SK-N-SH treated with all-trans-retinoic acid at 6 μM for 48 hours (cell line): ENCODE measurements at regions not wholly inside any gene's neighbourhood (a gene's known extent, or its start where the extent isn't known, plus 50 kb on each side); places are given as distances from the start of the nearest gene placed in this dataset.

Experiments used
- ATAC-seq: fragments of 200-7000 bp; cut with Tn5 transposase; 3 replicates; pipeline ENCODE4 v1.9.1; 2020; ENCODE audit warnings: mild to moderate bottlenecking, moderate library complexity
- ARNTL ChIP-seq: fragments of 450-650 bp; formaldehyde crosslinking; IDR thresholded peaks from 2 replicates; pipeline ENCODE4 v1.5.0; 2020; ENCODE audit warnings: low read depth, mild to moderate bottlenecking, moderate library complexity, borderline replicate concordance
- BACH2 ChIP-seq: fragments of 250-450 bp; sonication (Bioruptor Pico); IDR thresholded peaks from 2 replicates; pipeline ENCODE4 v1.9.0; 2021; ENCODE audit warnings: mild to moderate bottlenecking, borderline replicate concordance
- CREB5 ChIP-seq: fragments of 250-450 bp; sonication (Bioruptor Pico); IDR thresholded peaks from 2 replicates; pipeline ENCODE4 v1.5.1; 2020; ENCODE audit warnings: low read depth, mild to moderate bottlenecking, moderate library complexity
- CSDC2 ChIP-seq: fragments of 250-450 bp; sonication (Bioruptor Pico); IDR thresholded peaks from 2 replicates; pipeline ENCODE4 v1.5.0; 2020; ENCODE audit warnings: mild to moderate bottlenecking, moderate library complexity
- ESRRG ChIP-seq: fragments of 250-450 bp; sonication (Bioruptor Pico); IDR thresholded peaks from 2 replicates; pipeline ENCODE4 v1.6.1; 2021; ENCODE audit warnings: mild to moderate bottlenecking
- GLIS3 ChIP-seq: fragments of 250-450 bp; sonication (Bioruptor Pico); IDR thresholded peaks from 2 replicates; pipeline ENCODE4 v1.5.0; 2020; ENCODE audit warnings: mild to moderate bottlenecking, moderate library complexity
- OSR1 ChIP-seq: fragments of 250-450 bp; sonication (Bioruptor Pico); IDR thresholded peaks from 2 replicates; pipeline ENCODE4 v1.8.0; 2022; ENCODE audit warnings: moderate library complexity, mild to moderate bottlenecking, inconsistent platforms
- PATZ1 ChIP-seq: fragments of 250-450 bp; sonication (Bioruptor Pico); IDR thresholded peaks from 2 replicates; pipeline ENCODE4 v1.8.0; 2020; ENCODE audit warnings: mild to moderate bottlenecking, moderate library complexity, borderline replicate concordance
- PPARA ChIP-seq: fragments of 250-450 bp; sonication (Bioruptor Pico); IDR thresholded peaks from 2 replicates; pipeline ENCODE4 v1.5.0; 2020; ENCODE audit warnings: mild to moderate bottlenecking, borderline replicate concordance
- RARB ChIP-seq: fragments of 250-450 bp; sonication (Bioruptor Pico); IDR thresholded peaks from 2 replicates; pipeline ENCODE4 v1.8.0; 2021; ENCODE audit warnings: mild to moderate bottlenecking, moderate library complexity
- SNAI2 ChIP-seq: fragments of 250-450 bp; sonication (Bioruptor Pico); IDR thresholded peaks from 2 replicates; pipeline ENCODE4 v1.5.0; 2020; ENCODE audit warnings: mild to moderate bottlenecking, moderate library complexity
- TCF4 ChIP-seq: fragments of 250-450 bp; sonication (Bioruptor Pico); IDR thresholded peaks from 2 replicates; pipeline ENCODE4 v1.8.0; 2021; ENCODE audit warnings: mild to moderate bottlenecking, moderate library complexity, borderline replicate concordance
- TOX ChIP-seq: fragments of 250-450 bp; sonication (Bioruptor Pico); IDR thresholded peaks from 2 replicates; pipeline ENCODE4 v1.8.0; 2021; ENCODE audit warnings: mild to moderate bottlenecking, moderate library complexity, borderline replicate concordance
- ZC3H10 ChIP-seq: fragments of 250-450 bp; sonication (Bioruptor Pico); IDR thresholded peaks from 2 replicates; pipeline ENCODE4 v1.5.1; 2021; ENCODE audit warnings: mild to moderate bottlenecking, moderate library complexity
- ZFP3 ChIP-seq: fragments of 250-450 bp; sonication (Bioruptor Pico); IDR thresholded peaks from 2 replicates; pipeline ENCODE4 v1.5.0; 2020; ENCODE audit warnings: mild to moderate bottlenecking, moderate library complexity
- ZFP30 ChIP-seq: fragments of 450-650 bp; formaldehyde crosslinking; IDR thresholded peaks from 2 replicates; pipeline ENCODE4 v1.5.0; 2022; ENCODE audit warnings: mild to moderate bottlenecking, moderate library complexity
- ZNF8 ChIP-seq: fragments of 450-650 bp; formaldehyde crosslinking; IDR thresholded peaks from 2 replicates; pipeline ENCODE4 v1.5.0; 2020; ENCODE audit warnings: mild to moderate bottlenecking, moderate library complexity
- TF ChIP-seq, protein P1 (sequence below): fragments of 250-450 bp; sonication (Bioruptor Pico); IDR thresholded peaks from 2 replicates; pipeline ENCODE4 v1.8.0; 2021; ENCODE audit warnings: low read depth, mild to moderate bottlenecking, moderate library complexity, borderline replicate concordance
- TF ChIP-seq, protein P2 (sequence below): fragments of 250-450 bp; sonication (Bioruptor Pico); IDR thresholded peaks from 2 replicates; pipeline ENCODE4 v1.5.0; 2020; ENCODE audit warnings: mild to moderate bottlenecking, moderate library complexity
- TF ChIP-seq, protein P3 (sequence below): fragments of 250-450 bp; sonication (Bioruptor Pico); IDR thresholded peaks from 2 replicates; pipeline ENCODE4 v1.5.1; 2021; ENCODE audit warnings: mild to moderate bottlenecking, moderate library complexity

DNA sequence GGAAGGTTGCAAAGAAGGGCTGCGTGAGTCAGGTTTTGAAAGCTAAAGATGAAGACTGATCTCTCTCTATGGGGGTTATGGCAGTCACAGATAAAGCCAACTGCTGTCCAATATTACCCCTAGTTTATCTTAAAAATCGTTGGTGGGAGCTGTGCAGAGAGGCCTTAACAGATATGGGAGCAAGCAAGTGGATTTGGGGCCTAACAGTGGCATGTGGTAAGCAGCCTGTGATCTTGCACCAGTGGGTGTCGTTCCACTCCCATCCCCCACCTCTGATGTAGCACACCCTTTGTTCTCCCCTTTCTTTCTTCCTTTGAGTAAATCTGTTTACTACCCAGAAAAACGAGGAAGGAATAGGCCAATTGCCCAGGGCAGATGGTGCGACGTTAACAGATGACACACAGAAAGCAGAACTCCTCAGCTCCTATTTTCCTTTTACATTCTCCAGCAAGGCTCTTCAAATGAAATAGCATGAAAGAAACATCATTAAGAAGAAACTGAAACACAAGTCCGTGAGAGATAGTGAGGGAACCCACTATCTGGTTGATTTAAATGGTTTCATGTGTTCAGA lies 274.1 kb upstream of the CITED2 start (continued):
- TF ChIP-seq, protein P1, sequence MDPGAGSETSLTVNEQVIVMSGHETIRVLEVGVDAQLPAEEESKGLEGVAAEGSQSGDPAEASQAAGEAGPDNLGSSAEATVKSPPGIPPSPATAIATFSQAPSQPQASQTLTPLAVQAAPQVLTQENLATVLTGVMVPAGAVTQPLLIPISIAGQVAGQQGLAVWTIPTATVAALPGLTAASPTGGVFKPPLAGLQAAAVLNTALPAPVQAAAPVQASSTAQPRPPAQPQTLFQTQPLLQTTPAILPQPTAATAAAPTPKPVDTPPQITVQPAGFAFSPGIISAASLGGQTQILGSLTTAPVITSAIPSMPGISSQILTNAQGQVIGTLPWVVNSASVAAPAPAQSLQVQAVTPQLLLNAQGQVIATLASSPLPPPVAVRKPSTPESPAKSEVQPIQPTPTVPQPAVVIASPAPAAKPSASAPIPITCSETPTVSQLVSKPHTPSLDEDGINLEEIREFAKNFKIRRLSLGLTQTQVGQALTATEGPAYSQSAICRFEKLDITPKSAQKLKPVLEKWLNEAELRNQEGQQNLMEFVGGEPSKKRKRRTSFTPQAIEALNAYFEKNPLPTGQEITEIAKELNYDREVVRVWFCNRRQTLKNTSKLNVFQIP: no peak
- TF ChIP-seq, protein P2, sequence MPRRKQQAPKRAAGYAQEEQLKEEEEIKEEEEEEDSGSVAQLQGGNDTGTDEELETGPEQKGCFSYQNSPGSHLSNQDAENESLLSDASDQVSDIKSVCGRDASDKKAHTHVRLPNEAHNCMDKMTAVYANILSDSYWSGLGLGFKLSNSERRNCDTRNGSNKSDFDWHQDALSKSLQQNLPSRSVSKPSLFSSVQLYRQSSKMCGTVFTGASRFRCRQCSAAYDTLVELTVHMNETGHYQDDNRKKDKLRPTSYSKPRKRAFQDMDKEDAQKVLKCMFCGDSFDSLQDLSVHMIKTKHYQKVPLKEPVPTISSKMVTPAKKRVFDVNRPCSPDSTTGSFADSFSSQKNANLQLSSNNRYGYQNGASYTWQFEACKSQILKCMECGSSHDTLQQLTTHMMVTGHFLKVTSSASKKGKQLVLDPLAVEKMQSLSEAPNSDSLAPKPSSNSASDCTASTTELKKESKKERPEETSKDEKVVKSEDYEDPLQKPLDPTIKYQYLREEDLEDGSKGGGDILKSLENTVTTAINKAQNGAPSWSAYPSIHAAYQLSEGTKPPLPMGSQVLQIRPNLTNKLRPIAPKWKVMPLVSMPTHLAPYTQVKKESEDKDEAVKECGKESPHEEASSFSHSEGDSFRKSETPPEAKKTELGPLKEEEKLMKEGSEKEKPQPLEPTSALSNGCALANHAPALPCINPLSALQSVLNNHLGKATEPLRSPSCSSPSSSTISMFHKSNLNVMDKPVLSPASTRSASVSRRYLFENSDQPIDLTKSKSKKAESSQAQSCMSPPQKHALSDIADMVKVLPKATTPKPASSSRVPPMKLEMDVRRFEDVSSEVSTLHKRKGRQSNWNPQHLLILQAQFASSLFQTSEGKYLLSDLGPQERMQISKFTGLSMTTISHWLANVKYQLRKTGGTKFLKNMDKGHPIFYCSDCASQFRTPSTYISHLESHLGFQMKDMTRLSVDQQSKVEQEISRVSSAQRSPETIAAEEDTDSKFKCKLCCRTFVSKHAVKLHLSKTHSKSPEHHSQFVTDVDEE (CRISPR knock-in tag): no peak
- no peak for TF ChIP-seq BACH2 (CRISPR knock-in tag)
- TF ChIP-seq SNAI2: no peak
- TF ChIP-seq CREB5 (CRISPR knock-in tag): no peak
- no peak for TF ChIP-seq TOX (CRISPR knock-in tag)

- no peak for ATAC-seq
- no peak for TF ChIP-seq ZC3H10
- TF ChIP-seq, protein P3, sequence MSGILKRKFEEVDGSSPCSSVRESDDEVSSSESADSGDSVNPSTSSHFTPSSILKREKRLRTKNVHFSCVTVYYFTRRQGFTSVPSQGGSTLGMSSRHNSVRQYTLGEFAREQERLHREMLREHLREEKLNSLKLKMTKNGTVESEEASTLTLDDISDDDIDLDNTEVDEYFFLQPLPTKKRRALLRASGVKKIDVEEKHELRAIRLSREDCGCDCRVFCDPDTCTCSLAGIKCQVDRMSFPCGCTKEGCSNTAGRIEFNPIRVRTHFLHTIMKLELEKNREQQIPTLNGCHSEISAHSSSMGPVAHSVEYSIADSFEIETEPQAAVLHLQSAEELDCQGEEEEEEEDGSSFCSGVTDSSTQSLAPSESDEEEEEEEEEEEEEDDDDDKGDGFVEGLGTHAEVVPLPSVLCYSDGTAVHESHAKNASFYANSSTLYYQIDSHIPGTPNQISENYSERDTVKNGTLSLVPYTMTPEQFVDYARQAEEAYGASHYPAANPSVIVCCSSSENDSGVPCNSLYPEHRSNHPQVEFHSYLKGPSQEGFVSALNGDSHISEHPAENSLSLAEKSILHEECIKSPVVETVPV (CRISPR knock-in tag): no peak
- no peak for TF ChIP-seq RARB (CRISPR knock-in tag)
- TF ChIP-seq PPARA: no peak
- TF ChIP-seq ZNF8 (CRISPR knock-in tag): no peak
- no peak for TF ChIP-seq BACH2 (CRISPR knock-in tag)
- TF ChIP-seq TCF4 (CRISPR knock-in tag): no peak
- no peak for TF ChIP-seq CSDC2 (CRISPR knock-in tag)
- no peak for TF ChIP-seq ARNTL (CRISPR knock-in tag)
- TF ChIP-seq GLIS3 (CRISPR knock-in tag): no peak
- no peak for TF ChIP-seq OSR1
- no peak for TF ChIP-seq ESRRG
- TF ChIP-seq, protein P2 (CRISPR knock-in tag): no peak
- TF ChIP-seq ZFP30 (CRISPR knock-in tag): no peak
- TF ChIP-seq, protein P1: no peak
- no peak for TF ChIP-seq TOX (CRISPR knock-in tag)
- TF ChIP-seq CREB5 (CRISPR knock-in tag): no peak
- no peak for TF ChIP-seq ZFP3
- no peak for TF ChIP-seq PATZ1 (CRISPR knock-in tag)
These were observed 273.4 kb upstream of the CITED2 start for GRCh38 chr6:139647841-139648240.
